ENCODE measurements at regions not wholly inside any gene's neighbourhood (a gene's known extent, or its start where the extent isn't known, plus 50 kb on each side); places are given as distances from the start of the nearest gene placed in this dataset.

- WGBS, 2 donors (ENCODE audit: extremely low coverage in 2 of 2, insufficient read length in 2 of 2, insufficient replicate concordance in 1 of 2), result no CpG with 5 or more reads among the region's 5 CpGs
- Histone ChIP-seq H3K27ac (replicated peaks; ENCODE audit: low read length) (no peak overlapping the region), H3K23ac (ENCODE audit: low read depth, low read length, poor library complexity) (no peak overlapping the region), H3K9ac (ENCODE audit: low read depth, low read length, poor library complexity) (no peak overlapping the region), H3K27me3 (ENCODE audit: control insufficient read depth in 3 of 3, insufficient read depth in 3 of 3, low read depth in 1 of 3, low read length in 3 of 3) (peaks cover 0 to 17% (median 0%) of the 10 kb centered on the region in 3 experiments), H4K8ac (ENCODE audit: low read depth, low read length) (no peak overlapping the region), H3K9me3 (replicated peaks in 1 of 2; ENCODE audit: control insufficient read depth in 2 of 2, insufficient read depth in 1 of 2, low read depth in 1 of 2, low read length in 2 of 2) (no peaks in the 10 kb centered on the region), H4K91ac (ENCODE audit: low read depth, low read length, poor library complexity) (no peak overlapping the region), H3K14ac (ENCODE audit: low read length) (no peak overlapping the region), H3K4me2 (ENCODE audit: insufficient read depth, low read length, poor library complexity, severe bottlenecking) (no peak overlapping the region), H2BK15ac (ENCODE audit: low read length) (no peak overlapping the region), H2BK120ac (ENCODE audit: low read depth, low read length) (no peak overlapping the region), H2AK5ac (ENCODE audit: low read depth, low read length) (no peak overlapping the region), H3K36me3 (replicated peaks in 1 of 2; ENCODE audit: control insufficient read depth in 2 of 2, insufficient read depth in 2 of 2, low read length in 2 of 2) (no peaks in the 10 kb centered on the region), H2BK5ac (ENCODE audit: low read length) (no peak overlapping the region), H3K4me1 (ENCODE audit: control insufficient read depth in 2 of 2, insufficient read depth in 1 of 2, low read depth in 1 of 2, low read length in 2 of 2) (no peaks in the 10 kb centered on the region), H3K4me3 (ENCODE audit: low read length in 2 of 2) (no peak overlapping the region), H3K79me1 (ENCODE audit: low read depth, low read length) (no peaks in the 10 kb centered on the region), H3K18ac (ENCODE audit: low read length) (no peak overlapping the region), H3K4ac (ENCODE audit: low read length) (no peak overlapping the region), H2BK12ac (ENCODE audit: low read length) (no peak overlapping the region), H2AFZ (ENCODE audit: low read length) (no peak overlapping the region)
- DNase-seq (ENCODE audit: low spot score), result no peak
Observed at GRCh38 chr1:204817341-204817740, 53.3 kb upstream of the NFASC start.

GRCh38 chr1:204818998-204819397 is 51.7 kb upstream of the NFASC start:
- Histone ChIP-seq H2BK5ac (ENCODE audit: low read length) (no peak overlapping the region), H3K23ac (ENCODE audit: low read depth, low read length, poor library complexity) (no peak overlapping the region), H3K36me3 (replicated peaks in 1 of 2; ENCODE audit: control insufficient read depth in 2 of 2, insufficient read depth in 2 of 2, low read length in 2 of 2) (no peaks in the 10 kb centered on the region), H3K14ac (ENCODE audit: low read length) (no peak overlapping the region), H3K4ac (ENCODE audit: low read length) (no peak overlapping the region), H3K4me2 (ENCODE audit: insufficient read depth, low read length, poor library complexity, severe bottlenecking) (no peak overlapping the region), H2AFZ (ENCODE audit: low read length) (no peak overlapping the region), H3K79me1 (ENCODE audit: low read depth, low read length) (no peaks in the 10 kb centered on the region), H3K9ac (ENCODE audit: low read depth, low read length, poor library complexity) (no peak overlapping the region), H3K27ac (replicated peaks; ENCODE audit: low read length) (no peak overlapping the region), H3K4me1 (ENCODE audit: control insufficient read depth in 2 of 2, insufficient read depth in 1 of 2, low read depth in 1 of 2, low read length in 2 of 2) (no peaks in the 10 kb centered on the region), H3K27me3 (ENCODE audit: control insufficient read depth in 3 of 3, insufficient read depth in 3 of 3, low read depth in 1 of 3, low read length in 3 of 3) (peaks cover 0 to 6% (median 0%) of the 10 kb centered on the region in 3 experiments), H3K4me3 (ENCODE audit: low read length in 2 of 2) (no peak overlapping the region), H2BK120ac (ENCODE audit: low read depth, low read length) (no peak overlapping the region), H4K8ac (ENCODE audit: low read depth, low read length) (no peak overlapping the region), H2BK15ac (ENCODE audit: low read length) (no peak overlapping the region), H3K9me3 (replicated peaks in 1 of 2; ENCODE audit: control insufficient read depth in 2 of 2, insufficient read depth in 1 of 2, low read depth in 1 of 2, low read length in 2 of 2) (no peaks in the 10 kb centered on the region), H4K91ac (ENCODE audit: low read depth, low read length, poor library complexity) (no peak overlapping the region), H2BK12ac (ENCODE audit: low read length) (no peak overlapping the region), H3K18ac (ENCODE audit: low read length) (no peak overlapping the region), H2AK5ac (ENCODE audit: low read depth, low read length) (no peak overlapping the region)
- WGBS, 2 donors (ENCODE audit: extremely low coverage in 2 of 2, insufficient read length in 2 of 2, insufficient replicate concordance in 1 of 2), result no CpG with 5 or more reads among the region's 3 CpGs
- DNase-seq (ENCODE audit: low spot score), result no peak

- Histone ChIP-seq H2BK15ac (ENCODE audit: low read length) (no peak overlapping the region), H2BK5ac (ENCODE audit: low read length) (no peak overlapping the region), H3K9me3 (replicated peaks in 1 of 2; ENCODE audit: control insufficient read depth in 2 of 2, insufficient read depth in 1 of 2, low read depth in 1 of 2, low read length in 2 of 2) (no peaks in the 10 kb centered on the region), H3K4me3 (ENCODE audit: low read length in 2 of 2) (no peak overlapping the region), H3K4ac (ENCODE audit: low read length) (no peak overlapping the region), H2AFZ (ENCODE audit: low read length) (no peak overlapping the region), H3K79me1 (ENCODE audit: low read depth, low read length) (no peaks in the 10 kb centered on the region), H3K36me3 (replicated peaks in 1 of 2; ENCODE audit: control insufficient read depth in 2 of 2, insufficient read depth in 2 of 2, low read length in 2 of 2) (no peaks in the 10 kb centered on the region), H2BK12ac (ENCODE audit: low read length) (no peak overlapping the region), H3K9ac (ENCODE audit: low read depth, low read length, poor library complexity) (no peak overlapping the region), H3K23ac (ENCODE audit: low read depth, low read length, poor library complexity) (no peak overlapping the region), H3K27me3 (ENCODE audit: control insufficient read depth in 3 of 3, insufficient read depth in 3 of 3, low read depth in 1 of 3, low read length in 3 of 3) (peaks cover 0 to 1% (median 0%) of the 10 kb centered on the region in 3 experiments), H3K14ac (ENCODE audit: low read length) (no peak overlapping the region), H2BK120ac (ENCODE audit: low read depth, low read length) (no peak overlapping the region), H2AK5ac (ENCODE audit: low read depth, low read length) (no peak overlapping the region), H3K4me1 (ENCODE audit: control insufficient read depth in 2 of 2, insufficient read depth in 1 of 2, low read depth in 1 of 2, low read length in 2 of 2) (no peaks in the 10 kb centered on the region), H4K91ac (ENCODE audit: low read depth, low read length, poor library complexity) (no peak overlapping the region), H3K4me2 (ENCODE audit: insufficient read depth, low read length, poor library complexity, severe bottlenecking) (no peak overlapping the region), H4K8ac (ENCODE audit: low read depth, low read length) (no peak overlapping the region), H3K18ac (ENCODE audit: low read length) (no peak overlapping the region), H3K27ac (replicated peaks; ENCODE audit: low read length) (no peak overlapping the region)
- WGBS, 2 donors (ENCODE audit: extremely low coverage in 2 of 2, insufficient read length in 2 of 2, insufficient replicate concordance in 1 of 2), result no CpG with 5 or more reads among the region's 2 CpGs
- DNase-seq (ENCODE audit: low spot score), result no peak
Observed at GRCh38 chr1:204819495-204819894, 51.2 kb upstream of the NFASC start.
